GDM1 (cell line): ENCODE measurements at regions not wholly inside any gene's neighbourhood (a gene's known extent, or its start where the extent isn't known, plus 50 kb on each side); places are given as distances from the start of the nearest gene placed in this dataset.
"Not testable (repeated sequence)": the region's sequence is repeated elsewhere in the genome, so short reads cannot be mapped to it uniquely, and the experiment has no call there.

Experiments used
- DNase-seq: peaks from one replicate; lab custom pipeline; 2025; lab: John Stamatoyannopoulos, UW

DNA sequence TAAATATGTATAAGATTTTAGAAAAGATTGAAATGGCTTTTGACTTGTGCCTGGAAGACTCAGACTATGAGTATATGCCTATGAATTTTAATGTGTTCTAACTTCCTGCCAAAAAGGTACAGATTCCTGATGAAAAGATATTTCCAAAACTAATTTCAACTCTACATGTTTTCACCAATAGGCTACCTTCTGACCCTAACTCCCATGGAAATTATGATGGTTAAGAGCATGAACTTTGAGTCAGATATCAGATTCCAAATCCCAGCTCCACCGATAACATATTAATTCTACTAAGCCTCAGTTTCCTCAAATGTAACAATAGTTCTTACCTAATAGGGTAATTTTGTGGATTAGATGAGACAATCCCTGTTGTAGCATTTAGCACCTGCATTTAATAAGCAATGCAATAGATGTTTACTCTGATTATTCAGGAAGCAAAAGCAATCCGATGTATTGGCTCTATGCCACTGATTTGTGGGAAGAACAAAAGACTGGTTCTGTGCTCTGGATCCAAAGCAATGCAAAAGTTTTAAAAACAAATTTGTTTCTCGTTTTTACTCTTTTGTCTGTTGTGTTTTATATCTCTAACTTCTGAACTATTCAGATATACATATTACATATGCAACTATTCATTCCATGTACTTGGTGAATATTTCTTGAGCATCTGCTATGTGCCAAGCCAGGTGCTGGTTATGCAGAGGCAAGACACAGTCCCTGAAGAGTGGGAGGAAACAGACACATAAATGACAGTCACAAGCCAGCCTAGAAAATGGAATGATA, 115.4 kb downstream of the GATA6 start:
- DNase-seq = no peak

DNA sequence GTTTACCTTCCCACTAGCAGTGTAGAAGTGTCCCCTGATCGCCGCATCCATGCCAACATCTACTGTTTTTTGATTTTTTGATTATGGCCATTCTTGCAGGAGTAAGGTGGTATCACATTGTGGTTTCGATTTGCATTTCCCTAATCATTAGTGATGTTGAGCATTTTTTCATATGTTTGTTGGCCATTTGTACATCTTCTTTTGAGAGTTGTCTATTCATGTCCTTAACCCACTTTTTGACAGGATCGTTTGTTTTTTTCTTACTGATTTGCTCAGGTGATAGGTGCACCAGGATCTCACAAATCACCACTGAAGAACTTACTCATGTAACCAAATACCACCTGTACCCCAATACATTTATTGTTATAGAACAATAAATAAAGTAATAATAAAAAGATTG, 114.5 kb downstream of the GATA6 start:
- not testable (repeated sequence) for DNase-seq

DNA sequence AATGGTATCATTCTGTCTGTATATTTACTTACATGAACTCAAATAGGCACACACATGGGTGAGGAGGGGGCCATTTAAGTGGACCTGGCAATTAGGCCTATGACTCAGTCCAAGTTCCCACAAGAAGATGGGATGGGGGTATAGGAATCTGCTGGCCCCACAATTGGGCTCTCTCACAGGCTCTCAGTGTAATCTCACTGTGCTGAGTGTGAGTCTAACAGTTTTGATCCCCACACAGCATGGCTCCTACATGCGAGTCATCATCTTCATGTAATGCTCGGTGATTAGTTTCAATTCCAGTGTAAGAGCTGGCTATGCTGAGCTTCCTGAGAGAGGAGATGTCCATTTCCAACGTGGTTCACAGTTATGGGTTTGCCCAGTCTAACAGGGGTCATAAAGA, 114.0 kb downstream of the GATA6 start:
- no peak for DNase-seq

DNA sequence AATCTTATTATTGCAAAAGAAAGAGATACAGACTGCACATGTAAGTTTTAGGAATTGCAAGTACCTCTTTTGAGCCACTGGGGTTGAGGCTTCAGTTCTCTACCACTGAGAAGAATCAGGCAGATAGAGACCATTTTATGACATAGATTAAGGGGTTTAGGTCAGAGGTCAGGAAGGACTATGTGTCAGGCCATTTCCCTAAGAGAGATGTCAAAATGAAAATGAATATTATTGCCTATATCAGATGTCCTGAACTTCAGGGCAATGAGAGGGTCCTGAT, 113.7 kb downstream of the GATA6 start:
- DNase-seq = no peak

DNA sequence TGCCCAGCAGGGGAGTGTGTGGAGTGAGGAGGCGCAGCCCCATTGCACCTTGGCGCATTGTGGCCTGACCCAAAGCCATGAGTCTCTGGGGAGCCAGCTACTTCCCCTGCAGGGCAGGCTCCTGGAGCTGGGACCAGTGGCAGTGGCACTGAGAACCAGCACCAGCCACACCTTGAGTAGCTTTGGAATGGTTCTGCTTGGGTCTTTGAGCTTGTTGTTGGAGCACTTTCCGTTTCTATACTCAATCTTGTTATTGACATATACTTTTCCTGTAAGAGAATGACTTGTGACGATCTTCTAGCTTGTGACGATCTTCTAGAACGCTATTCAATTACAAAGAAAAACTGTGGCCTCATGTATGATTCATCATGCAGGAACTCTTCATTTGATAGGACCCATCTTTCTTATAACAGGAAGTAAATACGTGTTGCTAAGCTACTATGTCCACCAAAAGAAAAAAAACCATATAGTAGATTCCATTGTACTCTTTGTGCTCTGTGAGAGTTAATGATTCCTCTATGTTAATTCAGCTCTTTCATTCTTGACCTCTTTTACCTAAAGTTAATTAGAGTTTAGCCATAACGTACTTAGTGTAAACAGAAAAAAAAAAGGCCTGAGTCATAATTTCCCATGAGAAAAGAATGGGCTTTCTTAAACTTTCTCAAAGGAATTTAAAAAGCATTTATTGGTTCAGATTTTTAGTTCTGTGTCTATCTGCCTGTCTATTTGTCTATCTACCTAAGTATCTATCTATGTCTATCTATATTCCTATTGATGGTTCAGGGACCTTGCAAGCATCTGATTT, 113.1 kb downstream of the GATA6 start:
- no peak for DNase-seq

DNA sequence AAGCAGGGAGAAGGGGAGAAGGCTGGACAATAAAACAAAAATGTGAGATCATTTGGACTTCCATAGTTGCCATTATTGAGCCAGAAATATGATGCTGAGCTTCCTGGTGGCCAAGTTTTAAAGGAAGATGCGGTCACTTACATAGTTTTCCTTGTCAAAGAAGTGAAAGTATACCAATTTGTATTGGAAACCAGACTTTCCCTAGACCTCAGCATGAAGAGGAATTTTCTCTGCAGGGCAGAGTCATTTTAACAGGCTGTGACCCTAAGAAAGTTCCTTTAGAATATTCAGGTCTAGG, 111.0 kb downstream of the GATA6 start:
- no peak for DNase-seq

DNA sequence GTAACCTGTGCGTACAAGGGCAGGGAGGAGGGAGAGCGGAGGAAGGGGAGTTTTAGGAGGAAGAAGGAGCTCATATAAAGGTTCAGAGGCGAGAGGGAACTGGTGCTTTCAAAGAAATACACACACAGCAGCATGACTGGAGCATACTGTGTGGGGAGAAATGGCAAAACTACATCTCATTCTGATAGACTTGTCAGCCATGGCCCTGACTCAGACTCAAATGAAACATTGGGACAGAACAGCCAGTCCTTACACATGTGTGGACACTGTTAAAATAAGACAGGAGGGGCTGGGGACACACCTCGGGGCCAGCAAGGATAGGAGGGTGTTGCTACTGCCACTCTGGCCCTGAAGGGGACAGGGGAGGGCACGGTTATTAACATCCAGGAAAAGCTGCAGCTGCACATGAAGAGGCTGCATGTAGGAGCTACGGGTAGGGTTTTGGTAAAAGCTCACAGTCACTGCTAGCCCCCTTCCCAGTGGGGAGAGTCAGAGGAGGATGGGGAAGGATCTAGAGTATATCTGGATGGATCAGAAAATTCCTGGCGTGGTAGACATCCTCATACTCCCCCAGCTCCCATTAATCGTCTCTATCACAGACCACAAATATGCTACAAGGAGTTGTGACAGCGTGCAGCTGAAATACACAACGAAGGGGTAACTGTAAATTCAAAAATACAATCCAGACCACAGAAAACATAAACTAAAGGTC, 110.5 kb downstream of the GATA6 start:
- DNase-seq = no peak

DNA sequence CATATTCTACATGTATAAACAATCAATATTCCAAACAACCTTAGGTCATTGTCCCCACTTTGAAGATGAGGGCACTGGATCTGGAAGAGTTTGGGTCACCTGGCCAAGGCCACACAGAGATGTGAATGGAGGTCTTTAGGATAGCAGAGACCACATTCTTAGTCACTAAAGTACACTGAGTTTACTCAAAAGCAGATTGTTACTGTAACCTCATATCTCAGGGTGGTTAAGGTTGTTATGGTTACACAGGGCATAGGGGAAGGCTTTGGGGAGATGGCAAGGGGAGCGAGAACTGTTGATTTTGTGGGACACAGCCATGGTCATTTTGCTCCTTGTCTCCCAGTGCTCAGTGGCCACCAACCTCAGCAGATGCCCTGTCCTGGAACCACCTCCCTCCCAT, 109.4 kb downstream of the GATA6 start:
- DNase-seq = no peak

DNA sequence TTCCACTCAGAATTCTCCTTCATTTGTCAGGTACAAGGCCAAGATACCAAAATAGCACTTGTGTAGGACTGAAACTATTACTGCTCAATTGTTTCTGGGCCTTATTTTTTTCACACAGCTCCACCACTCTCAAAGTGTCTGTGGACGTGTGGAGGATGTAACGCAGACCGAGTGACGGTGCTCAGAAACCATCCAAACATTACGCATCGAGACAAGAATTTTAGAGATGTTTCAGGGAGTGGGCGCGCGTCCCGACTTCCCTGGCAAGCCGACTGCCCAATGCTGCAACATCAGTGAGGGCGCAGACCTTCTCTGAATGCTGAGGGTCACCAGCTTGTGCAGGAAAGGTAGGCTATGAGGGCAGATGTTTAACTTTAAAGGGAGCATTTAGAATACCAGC, 108.4 kb downstream of the GATA6 start:
- DNase-seq = no peak

DNA sequence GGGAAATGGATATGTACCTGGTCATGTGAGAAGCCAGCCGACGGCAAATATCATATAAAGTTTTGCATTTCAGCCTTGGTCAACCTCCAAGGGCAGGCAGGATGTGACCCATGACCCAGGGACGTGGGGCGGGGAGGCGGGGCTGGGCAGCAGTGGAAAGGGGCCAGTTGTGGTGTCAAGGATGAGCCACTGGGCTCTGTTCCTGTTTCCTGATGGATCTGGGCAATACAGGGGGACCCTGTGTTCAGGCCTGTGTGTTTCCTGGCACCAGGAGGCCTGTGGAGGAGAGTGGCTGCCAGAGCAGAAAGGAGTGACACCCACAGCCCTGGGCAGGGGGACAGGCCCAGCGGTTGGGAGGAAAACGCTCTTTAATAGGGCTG, 106.9 kb downstream of the GATA6 start:
- no peak for DNase-seq

DNA sequence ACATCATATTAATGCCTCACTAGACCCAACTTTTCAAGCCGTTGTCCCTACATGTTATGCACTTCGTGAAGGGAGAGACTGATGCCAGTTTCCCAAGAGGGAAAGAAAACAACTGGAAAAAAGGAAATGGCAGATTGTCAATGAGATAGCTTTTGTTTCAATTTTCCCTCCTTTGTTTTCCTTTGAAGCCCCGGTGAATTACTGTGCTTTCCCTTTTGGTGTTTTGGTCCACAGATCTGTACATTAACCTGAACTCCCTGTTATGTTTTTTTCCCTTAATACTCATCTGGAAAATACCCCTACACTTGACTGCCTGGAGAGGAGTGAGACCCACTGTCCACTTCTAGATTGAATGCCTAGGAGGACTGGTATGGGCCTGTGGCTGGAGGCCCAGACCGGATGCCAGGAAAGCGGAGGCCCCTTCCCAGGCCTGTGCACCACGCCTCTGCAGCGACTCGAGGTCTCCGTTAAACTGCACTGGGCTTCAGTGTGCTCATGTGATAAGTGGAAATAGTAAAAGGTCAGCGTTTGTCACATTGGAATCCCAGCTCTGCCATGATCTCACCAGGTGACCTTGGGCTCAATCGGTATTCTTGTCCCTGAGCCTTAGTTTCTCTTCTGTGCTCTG, 106.4 kb downstream of the GATA6 start:
- no peak for DNase-seq

DNA sequence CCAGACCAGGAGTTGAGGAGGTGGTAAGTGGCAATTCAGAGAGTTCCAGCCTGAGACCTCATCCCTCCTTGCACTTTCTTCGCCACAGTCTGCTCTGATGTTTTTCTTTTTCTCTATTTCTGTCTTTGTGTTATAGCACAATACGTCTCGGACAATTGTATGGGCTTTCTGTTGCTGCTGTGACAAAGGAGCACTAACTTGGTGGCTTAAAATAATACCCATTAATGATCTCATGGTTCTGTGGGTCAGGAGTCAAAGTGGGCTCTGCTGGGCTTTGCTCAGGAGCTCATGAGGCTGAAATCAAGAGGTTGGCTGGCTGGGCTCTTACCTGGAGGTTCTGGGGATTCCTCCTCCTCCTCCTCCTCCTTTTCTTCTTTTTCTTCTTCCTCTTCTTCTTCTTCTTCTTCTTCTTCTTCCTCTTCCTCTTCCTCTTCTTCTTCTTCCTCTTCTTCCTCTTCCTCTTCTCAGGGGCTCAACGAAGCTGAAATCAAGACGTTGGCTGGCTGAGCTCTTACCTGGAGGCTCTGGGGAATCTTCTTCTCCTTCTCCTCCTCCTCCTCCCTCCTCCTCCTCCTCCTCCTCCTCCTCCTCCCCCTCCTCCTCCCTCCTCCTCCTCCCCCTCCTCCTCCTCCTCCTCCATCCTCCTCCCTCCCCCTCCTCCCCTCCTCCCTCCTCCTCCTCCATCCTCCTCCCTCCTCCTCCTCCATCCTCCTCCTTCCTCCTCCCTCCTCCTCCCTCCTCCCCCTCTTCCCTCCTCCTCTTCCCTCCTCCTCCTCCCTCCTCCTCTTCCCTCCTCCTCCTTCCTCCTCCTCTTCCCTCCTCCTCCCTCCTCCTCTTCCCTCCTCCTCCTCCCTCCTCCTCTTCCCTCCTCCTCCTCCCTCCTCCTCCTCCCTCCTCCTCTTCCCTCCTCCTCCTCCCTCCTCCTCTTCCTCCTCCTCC, 104.0 kb downstream of the GATA6 start:
- DNase-seq = no peak

DNA sequence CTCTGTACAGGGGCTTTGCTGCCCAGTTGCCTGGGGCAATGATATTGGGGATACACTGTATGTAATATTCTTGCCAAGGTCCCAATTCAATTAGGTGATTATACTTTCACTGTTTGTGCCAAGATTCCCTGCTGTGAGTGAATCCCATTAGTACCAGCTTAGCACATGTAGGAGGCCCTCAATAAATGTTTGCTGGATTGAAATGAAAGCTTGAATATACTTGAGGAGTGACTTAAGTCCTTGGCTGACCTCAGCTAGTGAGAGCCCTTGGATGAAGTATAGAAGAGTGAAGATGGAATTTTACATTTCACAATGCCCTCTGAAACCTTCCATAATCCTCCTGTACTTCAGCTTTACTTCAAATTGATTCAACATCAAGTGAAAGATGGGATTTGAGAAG, 102.9 kb downstream of the GATA6 start:
- DNase-seq = no peak

DNA sequence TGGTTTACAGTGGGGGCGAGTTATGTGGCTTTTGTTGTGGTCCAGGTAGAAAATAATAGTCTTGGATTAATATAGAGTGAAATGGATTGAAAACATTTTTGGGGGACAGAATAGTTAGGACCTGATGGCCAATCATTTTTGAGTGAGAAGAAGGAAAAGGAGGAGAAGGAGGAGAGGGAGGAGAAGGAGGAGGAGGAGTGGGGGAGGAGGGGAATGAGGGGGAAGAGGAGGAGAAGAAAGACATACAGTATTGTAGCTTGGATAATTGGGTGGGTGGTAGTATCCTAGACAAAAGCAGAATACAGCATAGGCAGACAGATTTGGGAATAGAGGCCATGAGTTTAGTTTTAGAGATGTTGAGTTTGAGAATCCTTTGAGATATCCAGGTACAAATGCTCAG, 101.6 kb downstream of the GATA6 start:
- no peak for DNase-seq

DNA sequence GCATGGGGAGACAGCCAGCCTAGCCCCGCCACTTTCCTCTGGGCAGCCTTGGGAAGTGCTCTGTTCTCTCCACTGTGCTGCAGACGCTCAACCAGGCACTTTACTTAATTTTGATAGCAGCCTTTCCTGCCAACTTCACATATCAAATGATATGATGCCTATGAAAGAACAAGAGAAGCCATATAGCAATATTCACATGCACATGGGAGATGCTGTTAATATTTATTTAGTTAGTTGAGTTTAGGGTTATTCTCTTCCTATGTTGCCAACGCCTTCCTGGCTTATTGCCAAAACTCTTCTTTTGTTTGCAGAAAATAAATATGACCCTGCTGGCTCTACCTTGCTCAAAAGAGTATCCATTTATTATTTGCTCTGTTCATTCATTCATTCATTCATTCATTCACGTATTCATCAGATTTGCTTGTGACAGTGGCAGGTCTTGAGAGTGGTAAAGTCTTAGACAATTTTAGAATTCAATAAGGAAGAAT, 99.3 kb downstream of the GATA6 start:
- DNase-seq = no peak

DNA sequence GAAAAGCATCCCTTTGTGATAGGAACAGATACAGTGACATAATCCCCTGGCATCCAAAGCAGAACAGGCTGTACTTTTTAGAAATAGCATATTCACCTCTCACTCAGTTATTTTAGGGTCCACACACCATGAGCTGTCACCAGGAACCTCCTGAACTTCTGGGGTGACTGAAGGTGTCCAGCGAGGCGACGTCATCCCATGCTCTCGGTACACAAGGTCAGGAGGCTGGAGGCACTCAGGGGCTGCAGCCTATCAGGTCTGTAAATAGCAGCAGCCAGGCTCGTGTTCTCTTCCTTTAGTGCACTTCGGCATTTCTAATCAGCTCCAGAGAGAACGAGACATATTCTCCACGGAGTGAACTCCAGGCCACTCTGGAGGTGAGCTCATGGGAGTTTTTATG, 98.3 kb downstream of the GATA6 start:
- no peak for DNase-seq

DNA sequence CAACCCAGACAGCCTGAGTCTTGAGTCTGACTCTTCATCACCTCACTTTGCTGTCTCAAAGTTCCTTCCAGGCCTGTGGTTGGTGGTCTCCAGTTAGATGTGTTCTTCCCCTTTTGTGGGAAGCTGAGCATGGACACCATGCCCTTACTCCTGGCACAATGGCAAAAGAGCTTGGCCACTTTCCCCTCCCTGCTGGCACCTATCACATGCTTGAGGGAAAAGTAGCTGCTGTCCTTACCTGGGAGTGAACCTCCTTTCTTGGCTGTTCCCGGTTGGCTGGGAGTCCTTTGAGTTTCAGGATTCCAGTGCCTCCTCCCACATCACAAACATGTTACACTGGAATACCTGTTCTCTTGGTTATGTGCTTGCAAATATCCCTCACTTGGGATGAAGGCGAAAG, 97.8 kb downstream of the GATA6 start:
- no peak for DNase-seq

DNA sequence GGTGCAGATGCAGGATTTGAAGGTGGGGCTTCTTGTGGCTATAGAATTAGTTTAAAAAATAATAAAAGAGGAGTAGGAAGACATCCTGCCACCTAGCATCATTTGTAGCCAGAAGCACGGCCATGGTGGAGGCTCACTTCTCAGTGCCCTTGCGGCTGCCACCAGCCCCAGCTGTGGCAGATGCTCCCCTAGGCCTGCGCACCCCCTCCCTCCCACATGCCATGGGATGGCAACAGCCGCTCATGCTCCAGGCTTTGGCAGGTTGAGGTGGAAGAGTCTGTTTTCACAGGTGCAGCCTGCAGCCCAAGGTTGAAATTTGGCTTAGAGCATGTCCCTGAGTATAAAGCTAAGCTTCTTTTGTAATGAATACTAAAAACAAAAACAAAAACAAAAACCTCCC, 96.4 kb downstream of the GATA6 start:
- no peak for DNase-seq

DNA sequence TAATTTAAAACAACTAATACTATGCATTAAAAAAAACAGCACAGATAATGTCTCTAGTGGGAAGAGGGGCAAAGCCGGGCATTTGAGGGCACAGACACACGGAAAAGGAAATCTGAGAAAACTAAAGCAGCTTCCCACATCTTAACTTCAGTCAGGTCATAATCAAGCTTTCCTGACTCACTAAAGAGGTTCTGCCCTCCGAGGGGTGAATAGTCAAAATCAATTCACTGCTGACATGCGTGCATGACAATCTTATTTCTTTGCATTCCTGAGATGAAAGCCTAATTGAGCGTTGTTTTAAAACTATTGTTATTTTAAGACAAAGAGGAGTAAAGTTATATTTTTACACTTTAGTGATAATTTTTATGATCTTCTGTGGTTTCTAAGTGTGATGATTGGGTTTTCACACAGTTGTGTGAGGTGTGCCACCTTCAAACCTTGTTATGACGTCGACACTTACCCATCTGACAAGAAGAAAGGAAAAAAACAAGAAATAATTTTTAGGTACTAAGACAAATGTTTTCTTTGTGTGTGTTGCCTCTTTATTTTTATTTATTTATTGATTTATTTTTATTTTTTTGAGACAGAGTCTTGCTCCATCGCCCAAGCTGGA, 90.9 kb downstream of the GATA6 start:
- DNase-seq = no peak

DNA sequence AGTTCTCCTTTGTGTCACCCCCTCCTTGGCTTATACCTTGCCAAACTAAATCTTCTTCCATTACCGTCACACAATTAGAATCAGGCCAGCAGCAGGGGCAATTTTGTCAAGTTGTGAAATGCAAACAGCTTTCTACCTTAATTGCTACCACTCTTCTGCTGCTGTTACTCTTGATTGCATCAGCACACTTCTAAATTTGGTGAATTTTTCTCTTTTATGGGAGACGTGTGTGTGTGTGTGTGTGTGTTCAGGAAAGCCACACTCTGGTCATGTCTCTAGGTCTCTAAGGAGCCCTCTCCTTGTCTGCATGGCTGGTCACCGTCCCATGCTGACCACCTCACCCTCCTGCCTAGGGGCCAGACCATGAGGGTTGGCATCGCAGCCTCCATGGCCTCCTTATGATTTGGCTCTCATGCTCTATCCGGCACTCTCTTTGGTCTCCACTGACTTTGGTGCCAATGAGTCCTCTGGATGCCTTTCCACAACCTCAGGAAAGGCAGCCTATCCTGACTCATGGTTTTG, 87.7 kb downstream of the GATA6 start:
- no peak for DNase-seq

DNA sequence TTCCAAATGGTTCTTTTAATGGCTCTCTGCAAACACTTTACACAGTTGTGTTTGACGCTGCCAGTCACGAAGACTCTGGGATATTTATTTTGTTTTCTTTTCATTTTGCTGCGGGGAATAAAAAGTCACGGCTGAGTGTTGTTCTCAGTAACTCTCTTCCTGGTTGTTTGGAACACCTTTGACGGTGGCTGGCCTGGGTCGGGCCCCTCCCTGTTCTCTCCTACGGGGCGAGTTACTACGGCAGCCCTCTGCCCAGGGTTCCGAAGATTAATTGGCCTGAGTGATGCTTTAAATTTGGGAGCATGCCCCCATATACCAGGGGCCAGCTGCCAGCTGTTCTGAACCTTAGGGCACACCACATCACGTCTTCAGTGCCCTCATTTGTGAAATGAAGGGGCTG, 84.7 kb downstream of the GATA6 start:
- DNase-seq = no peak
